Mesenchymal stem cell (in vitro differentiated cells and primary cell): ENCODE measurements at regions not wholly inside any gene's neighbourhood (a gene's known extent, or its start where the extent isn't known, plus 50 kb on each side); places are given as distances from the start of the nearest gene placed in this dataset.
"Not testable (repeated sequence)": the region's sequence is repeated elsewhere in the genome, so short reads cannot be mapped to it uniquely, and the experiment has no call there.

Source experiments
- DNase-seq: peaks from one replicate; pipeline ENCODE4 v3.0.0-alpha.2; 2013
- H2AFZ ChIP-seq: one replicate; pipeline ENCODE4 v1.6.1; 2013; ENCODE audit warnings: low read depth, mild to moderate bottlenecking, control low read depth, inconsistent platforms, low read length, moderate library complexity
- H2AK5ac ChIP-seq: 2 replicates; pipeline ENCODE4 v1.6.1; 2013; ENCODE audit warnings: low read length, moderate library complexity, mild to moderate bottlenecking, inconsistent platforms; ENCODE audit not compliant: severe bottlenecking
- H2BK120ac ChIP-seq: one replicate; pipeline ENCODE4 v1.6.1; 2013; ENCODE audit warnings: low read depth, mild to moderate bottlenecking, inconsistent platforms, low read length, moderate library complexity
- H2BK12ac ChIP-seq, 2 experiments: one replicate each; pipeline ENCODE4 v1.6.1; 2013; ENCODE audit warnings: inconsistent platforms in 2 of 2, low read length in 2 of 2, mild to moderate bottlenecking in 2 of 2, moderate library complexity in 2 of 2, control low read depth in 1 of 2
- H2BK15ac ChIP-seq: one replicate; pipeline ENCODE4 v1.6.1; 2013; ENCODE audit warnings: mild to moderate bottlenecking, low read depth, inconsistent platforms; ENCODE audit not compliant: poor library complexity, severe bottlenecking
- H2BK5ac ChIP-seq: 2 replicates; pipeline ENCODE4 v1.6.1; 2013; ENCODE audit warnings: low read depth, mild to moderate bottlenecking, low read length, control low read depth, inconsistent platforms; ENCODE audit not compliant: poor library complexity, severe bottlenecking
- H3K14ac ChIP-seq, 2 experiments: one replicate each; pipeline ENCODE4 v1.6.1; 2013; ENCODE audit warnings: inconsistent platforms in 2 of 2, low read length in 2 of 2, control low read depth in 1 of 2, mild to moderate bottlenecking in 1 of 2, moderate library complexity in 1 of 2
- H3K18ac ChIP-seq, 2 experiments: one replicate each; pipeline ENCODE4 v1.6.1; 2013; ENCODE audit warnings: inconsistent platforms in 2 of 2, low read length in 2 of 2, control low read depth in 1 of 2, low read depth in 1 of 2, mild to moderate bottlenecking in 1 of 2
- H3K23ac ChIP-seq, 2 experiments: one replicate each; pipeline ENCODE4 v1.6.1; 2013; ENCODE audit warnings: inconsistent platforms in 2 of 2, low read length in 2 of 2, mild to moderate bottlenecking in 2 of 2, moderate library complexity in 2 of 2, control low read depth in 1 of 2
- H3K27ac ChIP-seq: 2 replicates; pipeline ENCODE4 v1.5.1; 2013; ENCODE audit warnings: mild to moderate bottlenecking, moderate library complexity, low read length, control low read depth, inconsistent platforms; ENCODE audit not compliant: poor library complexity, severe bottlenecking
- H3K27me3 ChIP-seq, 2 experiments: 2 replicates each; pipeline versions ENCODE4 v1.6.1 to v1.7.0; 2013; ENCODE audit warnings: low read length in 2 of 2, mild to moderate bottlenecking in 2 of 2, moderate library complexity in 2 of 2, control low read depth in 1 of 2, inconsistent platforms in 1 of 2; ENCODE audit not compliant: control insufficient read depth in 1 of 2, insufficient read depth in 1 of 2
- H3K36me3 ChIP-seq, 2 experiments: 2 replicates each; pipeline versions ENCODE4 v1.6.1 to v1.7.0; 2013; ENCODE audit warnings: low read length in 2 of 2, control low read depth in 1 of 2, inconsistent platforms in 1 of 2, low read depth in 1 of 2, mild to moderate bottlenecking in 1 of 2; ENCODE audit not compliant: insufficient read depth in 2 of 2, control insufficient read depth in 1 of 2
- H3K4ac ChIP-seq, 2 experiments: one replicate each; pipeline ENCODE4 v1.6.1; 2013; ENCODE audit warnings: inconsistent platforms in 2 of 2, low read length in 2 of 2, mild to moderate bottlenecking in 2 of 2, moderate library complexity in 2 of 2, control low read depth in 1 of 2, low read depth in 1 of 2
- H3K4me1 ChIP-seq: 2 replicates; pipeline ENCODE4 v1.6.1; 2013; ENCODE audit warnings: low read depth, low read length, control low read depth; ENCODE audit not compliant: control insufficient read depth, insufficient read depth
- H3K4me2 ChIP-seq: 2 replicates; pipeline ENCODE4 v1.6.1; 2013; ENCODE audit warnings: low read length, mild to moderate bottlenecking, inconsistent platforms; ENCODE audit not compliant: poor library complexity, severe bottlenecking
- H3K4me3 ChIP-seq, 2 experiments: 2 replicates each; pipeline versions ENCODE4 v1.5.1 to v1.7.0; 2013; ENCODE audit warnings: low read length in 2 of 2, mild to moderate bottlenecking in 2 of 2, control low read depth in 1 of 2, low read depth in 1 of 2; ENCODE audit not compliant: insufficient read depth in 1 of 2
- H3K79me1 ChIP-seq: replicated peaks from 2 replicates; pipeline ENCODE4 v1.6.1; 2013; ENCODE audit warnings: mild to moderate bottlenecking, control low read depth, low read length, inconsistent platforms; ENCODE audit not compliant: poor library complexity, severe bottlenecking
- H3K9ac ChIP-seq: 2 replicates; pipeline ENCODE4 v1.7.0; 2013; ENCODE audit warnings: mild to moderate bottlenecking, low read length, moderate library complexity
- H3K9me3 ChIP-seq: 2 replicates; pipeline ENCODE4 v1.7.0; 2013; ENCODE audit warnings: mild to moderate bottlenecking, low read length; ENCODE audit not compliant: control insufficient read depth
- H4K8ac ChIP-seq: one replicate; pipeline ENCODE4 v1.6.1; 2013; ENCODE audit warnings: inconsistent platforms, mild to moderate bottlenecking, low read length, moderate library complexity
- H4K91ac ChIP-seq: one replicate; pipeline ENCODE4 v1.6.1; 2013; ENCODE audit warnings: mild to moderate bottlenecking, low read length, inconsistent platforms
- WGBS: methylation state at CpG from one replicate; pipeline ENCODE4 v1.1.7; 2013; ENCODE audit warnings: mixed read lengths; 5-methylcytosine and 5-hydroxymethylcytosine counted together

DNA sequence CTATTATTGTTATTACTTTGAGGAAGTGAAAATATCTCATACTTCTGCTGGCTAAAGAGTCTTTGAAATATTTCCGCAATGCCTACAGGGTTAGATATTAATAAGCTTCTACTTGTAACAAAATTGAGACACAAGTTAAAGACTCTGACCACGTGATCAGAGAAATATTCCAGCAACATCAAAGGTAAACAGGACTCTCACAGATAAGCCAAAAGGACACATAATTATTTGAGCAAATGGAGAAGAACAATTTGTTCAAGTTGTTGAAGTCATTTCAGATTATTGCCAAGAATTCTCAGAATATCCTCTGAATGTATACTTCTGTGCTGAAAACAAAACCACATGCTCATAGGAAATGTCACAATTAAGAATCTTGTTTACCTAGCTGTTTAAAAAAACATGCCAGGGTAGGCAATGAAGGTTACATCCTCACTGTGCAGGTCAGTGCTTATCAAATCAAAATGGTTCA, 225.8 kb upstream of the ALCAM start:
- no peak overlapping the region for H2BK120ac ChIP-seq
- no peak overlapping the region for H2AFZ ChIP-seq
- H3K14ac ChIP-seq: no peak overlapping the region
- H3K27ac ChIP-seq: no peak overlapping the region
- H2BK12ac ChIP-seq: no peak overlapping the region
- no peak overlapping the region for H2BK15ac ChIP-seq
- H3K9ac ChIP-seq: no peak overlapping the region
- H3K4me2 ChIP-seq: no peak overlapping the region
- H3K4me3 ChIP-seq: no peak overlapping the region
- no CpG with 5 or more reads among the region's 2 CpGs for WGBS
- H3K79me1 ChIP-seq: no peaks in the 10 kb centered on the region
- H2AK5ac ChIP-seq: no peak overlapping the region
- DNase-seq: no peak
- H3K36me3 ChIP-seq: no peaks in the 10 kb centered on the region
- no peak overlapping the region for H2BK5ac ChIP-seq
- no peak overlapping the region for H3K4ac ChIP-seq
- no peak overlapping the region for H3K23ac ChIP-seq
- H4K91ac ChIP-seq: no peak overlapping the region
- no peak overlapping the region for H4K8ac ChIP-seq
- no peaks in the 10 kb centered on the region for H3K4me1 ChIP-seq
- no peak overlapping the region for H3K18ac ChIP-seq
- H3K9me3 ChIP-seq: no peaks in the 10 kb centered on the region
- no peaks in the 10 kb centered on the region for H3K27me3 ChIP-seq

DNA sequence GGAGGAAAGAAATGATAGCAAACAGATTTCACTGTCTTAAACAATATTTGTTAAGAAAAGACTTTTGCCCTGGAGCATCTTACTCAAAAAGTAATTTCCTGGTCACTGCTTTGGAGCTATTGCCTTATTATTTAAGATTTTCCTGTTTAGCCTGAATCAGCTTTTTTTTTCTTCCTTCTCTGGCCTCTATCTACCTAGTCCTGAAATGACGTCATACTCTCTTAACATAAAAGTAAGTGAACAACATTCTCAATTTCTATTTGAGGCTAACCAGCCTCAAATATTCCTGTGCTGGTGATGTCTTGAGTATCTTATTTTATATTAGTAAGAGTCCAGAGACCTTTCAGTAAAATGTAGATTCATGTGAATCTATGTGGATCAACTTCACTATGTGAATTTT, 221.9 kb upstream of the ALCAM start:
- Histone ChIP-seq H3K4me2 (no peak overlapping the region), H2AFZ (no peak overlapping the region), H3K79me1 (no peaks in the 10 kb centered on the region)

GRCh38 chr3:105145511-105145910, 221.2 kb upstream of the ALCAM start:
- Histone ChIP-seq H2AK5ac (no peak overlapping the region), H3K9ac (no peak overlapping the region), H3K79me1 (no peaks in the 10 kb centered on the region), H4K91ac (no peak overlapping the region), H3K27ac (no peak overlapping the region), H2AFZ (no peak overlapping the region), H3K4me1 (no peaks in the 10 kb centered on the region), H2BK15ac (no peak overlapping the region), H3K18ac (no peak overlapping the region), H3K4me3 (no peak overlapping the region), H3K14ac (no peak overlapping the region), H2BK5ac (no peak overlapping the region), H3K23ac (no peak overlapping the region), H2BK12ac (no peak overlapping the region), H3K4ac (no peak overlapping the region), H4K8ac (no peak overlapping the region), H3K4me2 (no peak overlapping the region), H3K27me3 (no peaks in the 10 kb centered on the region), H3K36me3 (no peaks in the 10 kb centered on the region), H3K9me3 (no peaks in the 10 kb centered on the region), H2BK120ac (no peak overlapping the region)
- WGBS: 90% methylated on average over 1 of the region's 1 CpG
- DNase-seq: no peak

More for the DNA sequence above, 221.9 kb upstream of the ALCAM start:
- no peaks in the 10 kb centered on the region for H3K27me3 ChIP-seq
- no peak overlapping the region for H3K27ac ChIP-seq
- no peak overlapping the region for H3K4me3 ChIP-seq
- H3K9ac ChIP-seq: no peak overlapping the region
- no peak overlapping the region for H3K14ac ChIP-seq
- H3K9me3 ChIP-seq: no peaks in the 10 kb centered on the region
- H3K23ac ChIP-seq: no peak overlapping the region
- no peaks in the 10 kb centered on the region for H3K36me3 ChIP-seq
- no peak overlapping the region for H2AK5ac ChIP-seq
- no peak overlapping the region for H2BK12ac ChIP-seq
- no peak overlapping the region for H3K4ac ChIP-seq
- no peak overlapping the region for H2BK120ac ChIP-seq
- DNase-seq: no peak
- no peaks in the 10 kb centered on the region for H3K4me1 ChIP-seq
- H2BK5ac ChIP-seq: no peak overlapping the region
- H3K18ac ChIP-seq: no peak overlapping the region
- no peak overlapping the region for H4K8ac ChIP-seq
- no CpG with 5 or more reads among the region's 1 CpG for WGBS
- H2BK15ac ChIP-seq: no peak overlapping the region
- no peak overlapping the region for H4K91ac ChIP-seq

DNA sequence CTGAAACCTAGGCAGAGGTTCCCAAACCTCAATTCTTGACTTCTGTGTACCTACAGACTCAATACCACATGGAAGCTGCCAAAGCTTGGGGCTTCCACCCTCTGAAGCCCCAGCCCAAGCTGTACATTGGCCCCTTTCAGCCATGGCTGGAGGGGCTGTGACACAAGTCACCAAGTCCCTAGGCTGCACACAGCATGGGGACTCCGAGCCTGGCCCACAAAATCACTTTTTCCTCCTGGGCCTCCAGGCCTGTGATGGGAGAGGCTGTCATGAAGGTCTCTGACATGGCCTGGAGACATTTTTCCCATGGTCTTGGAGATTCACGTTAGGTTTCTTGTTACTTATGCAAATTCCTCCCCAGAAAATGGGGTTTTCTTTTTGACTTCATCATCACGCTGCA, 217.5 kb upstream of the ALCAM start:
- not testable (repeated sequence) for H3K9me3 ChIP-seq, H3K9ac ChIP-seq, H3K4me1 ChIP-seq, H3K14ac ChIP-seq, H3K23ac ChIP-seq, H3K4me3 ChIP-seq, H3K4ac ChIP-seq, H2AFZ ChIP-seq, H3K27ac ChIP-seq, H2BK12ac ChIP-seq, H3K27me3 ChIP-seq, DNase-seq, H2BK5ac ChIP-seq, H3K18ac ChIP-seq, H3K4me2 ChIP-seq, H3K79me1 ChIP-seq, H4K8ac ChIP-seq, H2BK120ac ChIP-seq, H4K91ac ChIP-seq, H2BK15ac ChIP-seq, H3K36me3 ChIP-seq, H2AK5ac ChIP-seq
- WGBS: 85% methylated on average over 3 of the region's 3 CpGs
